GM19035 (cell line): ENCODE measurements at regions not wholly inside any gene's neighbourhood (a gene's known extent, or its start where the extent isn't known, plus 50 kb on each side); places are given as distances from the start of the nearest gene placed in this dataset.

ENCODE experiments used
- ATAC-seq: cut with Tn5 transposase; IDR thresholded peaks from one replicate; pipeline ENCODE4 v1.9.1; 2021; ENCODE audit not compliant: unreplicated experiment

- no peak for ATAC-seq
Observed at GRCh38 chr4:1480720-1481119, 74.5 kb upstream of the NKX1-1 start.

GRCh38 chr4:1479454-1479853, 73.2 kb upstream of the NKX1-1 start:
- ATAC-seq: no peak

GRCh38 chr4:1478766-1479355, 72.6 kb upstream of the NKX1-1 start:
- ATAC-seq: no peak

GRCh38 chr4:1477045-1477840, 71.0 kb upstream of the NKX1-1 start:
- ATAC-seq: no peak

- no peak for ATAC-seq
Observed at GRCh38 chr4:1476140-1476513, 69.9 kb upstream of the NKX1-1 start.

GRCh38 chr4:1475277-1476139, 69.3 kb upstream of the NKX1-1 start:
- ATAC-seq: no peak

- ATAC-seq: no peak
Observed at GRCh38 chr4:1474126-1475090, 68.2 kb upstream of the NKX1-1 start.

- no peak for ATAC-seq
Observed at GRCh38 chr4:1473718-1474117, 67.5 kb upstream of the NKX1-1 start.

GRCh38 chr4:1472911-1473518, 66.8 kb upstream of the NKX1-1 start:
- ATAC-seq: no peak

- ATAC-seq: no peak
Observed at GRCh38 chr4:1472148-1472797, 66.0 kb upstream of the NKX1-1 start.

- no peak for ATAC-seq
Observed at GRCh38 chr4:1471443-1472147, 65.4 kb upstream of the NKX1-1 start.

- ATAC-seq: no peak
Observed at GRCh38 chr4:1470816-1471442, 64.7 kb upstream of the NKX1-1 start.

GRCh38 chr4:1470393-1470670, 64.1 kb upstream of the NKX1-1 start:
- ATAC-seq: no peak

GRCh38 chr4:1469607-1470392, 63.6 kb upstream of the NKX1-1 start:
- ATAC-seq: no peak

GRCh38 chr4:1469043-1469442, 62.8 kb upstream of the NKX1-1 start:
- ATAC-seq: no peak

GRCh38 chr4:1467581-1468458, 61.6 kb upstream of the NKX1-1 start:
- no peak for ATAC-seq

GRCh38 chr4:1466863-1467165, 60.6 kb upstream of the NKX1-1 start:
- no peak for ATAC-seq
